Fibroblast of lung (primary cell): ENCODE measurements at regions not wholly inside any gene's neighbourhood (a gene's known extent, or its start where the extent isn't known, plus 50 kb on each side); places are given as distances from the start of the nearest gene placed in this dataset.

ENCODE experiments used
- CTCF ChIP-seq, 2 donors: IDR thresholded peaks in 1 of 2; conservative IDR thresholded peaks in 1 of 2; 1 replicate in 1 of 2; 2 replicates in 1 of 2; pipeline ENCODE4 v1.5.1; 2011 to 2012; ENCODE audit warnings: low read length in 2 of 2, control low read depth in 1 of 2, inconsistent platforms in 1 of 2, low read depth in 1 of 2, mild to moderate bottlenecking in 1 of 2
- EZH2 ChIP-seq: IDR thresholded peaks from 2 replicates; pipeline ENCODE4 v1.5.1; 2012; ENCODE audit warnings: low read length, control low read depth, mild to moderate bottlenecking; ENCODE audit errors: missing control alignments

GRCh38 chr2:31675485-31675901 is 94.8 kb upstream of the SRD5A2 start:
- TF ChIP-seq CTCF (conservative IDR thresholded peaks at IDR 0.05 in 1 of 2, IDR thresholded peaks at IDR 0.05 in 1 of 2; ENCODE audit: low read depth in 1 of 2, low read length in 2 of 2) (no peak), EZH2 (no peak)
